WTC11 (cell line): ENCODE measurements at regions not wholly inside any gene's neighbourhood (a gene's known extent, or its start where the extent isn't known, plus 50 kb on each side); places are given as distances from the start of the nearest gene placed in this dataset.

Source experiments
- ATAC-seq: fragments of 200-7000 bp; cut with Tn5 transposase; 2 replicates; pipeline ENCODE4 v1.10.0; 2021; ENCODE audit warnings: mild to moderate bottlenecking, moderate library complexity
- CTCF ChIA-PET: fragments of 300-600 bp; sonication (Branson Sonifier 250); formaldehyde crosslinking; loops from one replicate; lab custom pipeline; 2021; ENCODE audit warnings: antibody characterized with exemption; lab: Charles Lee
- POLR2A ChIA-PET: fragments of 350-600 bp; sonication (Branson Sonifier 250); formaldehyde crosslinking; loops from one replicate; lab custom pipeline; 2021; ENCODE audit warnings: antibody characterized with exemption; lab: Charles Lee
- DNase-seq: peaks from one replicate; pipeline ENCODE4 v3.0.0; 2021; ENCODE audit warnings: low spot score
- H3K27ac Mint-ChIP-seq: 2 replicates; pipeline ENCODE4 v1.8.0; 2021; ENCODE audit warnings: mixed read lengths
- H3K27me3 Mint-ChIP-seq: 2 replicates; pipeline ENCODE4 v1.8.0; 2021; ENCODE audit warnings: low read depth, mild to moderate bottlenecking, moderate library complexity, mixed read lengths
- H3K36me3 Mint-ChIP-seq: 2 replicates; pipeline ENCODE4 v1.8.0; 2021; ENCODE audit warnings: mixed read lengths
- H3K4me1 Mint-ChIP-seq: 2 replicates; pipeline ENCODE4 v1.8.0; 2022; ENCODE audit warnings: mixed read lengths
- H3K4me3 Mint-ChIP-seq: 2 replicates; pipeline ENCODE4 v1.8.0; 2021; ENCODE audit warnings: mild to moderate bottlenecking, moderate library complexity, mixed read lengths
- H3K9me3 Mint-ChIP-seq: 2 replicates; pipeline ENCODE4 v1.8.0; 2021; ENCODE audit warnings: mixed read lengths
- CDX4 ChIP-seq: fragments of 250-450 bp; sonication (Bioruptor Pico); IDR thresholded peaks from 2 replicates; pipeline ENCODE4 v1.9.0; 2021; ENCODE audit warnings: moderate library complexity, mild to moderate bottlenecking, inconsistent platforms, borderline replicate concordance
- CREB1 ChIP-seq: sonication (generic); formaldehyde crosslinking; IDR thresholded peaks from 2 replicates; pipeline ENCODE4 v1.8.0; 2023; ENCODE audit warnings: mild to moderate bottlenecking, missing genetic modification reagents
- CREM ChIP-seq: sonication (generic); formaldehyde crosslinking; IDR thresholded peaks from 2 replicates; pipeline ENCODE4 v1.8.1; 2022; ENCODE audit warnings: mild to moderate bottlenecking, missing genetic modification reagents, moderate library complexity
- CTCF ChIP-seq: fragments of 200-600 bp; IDR thresholded peaks from 2 replicates; pipeline ENCODE4 v1.8.0; 2022; ENCODE audit warnings: antibody characterized with exemption
- ELF4 ChIP-seq: sonication (generic); formaldehyde crosslinking; IDR thresholded peaks from 2 replicates; pipeline ENCODE4 v1.8.1; 2022; ENCODE audit warnings: low read depth, mild to moderate bottlenecking, moderate library complexity, missing genetic modification reagents
- EMX1 ChIP-seq: fragments of 250-450 bp; sonication (Bioruptor Pico); IDR thresholded peaks from 2 replicates; pipeline ENCODE4 v1.8.0; 2021; ENCODE audit warnings: mild to moderate bottlenecking
- HMGA2 ChIP-seq: fragments of 250-450 bp; sonication (Bioruptor Pico); IDR thresholded peaks from 2 replicates; pipeline ENCODE4 v1.4.0; 2021; ENCODE audit warnings: mild to moderate bottlenecking, moderate library complexity
- MLX ChIP-seq: sonication (generic); formaldehyde crosslinking; IDR thresholded peaks from 2 replicates; pipeline ENCODE4 v1.8.1; 2023; ENCODE audit warnings: mild to moderate bottlenecking, missing genetic modification reagents, moderate library complexity
- NFATC4 ChIP-seq: fragments of 250-450 bp; sonication (Bioruptor Pico); IDR thresholded peaks from 2 replicates; pipeline ENCODE4 v1.9.0; 2021; ENCODE audit warnings: mild to moderate bottlenecking
- NFE2L1 ChIP-seq: sonication (generic); formaldehyde crosslinking; IDR thresholded peaks from 2 replicates; pipeline ENCODE4 v1.8.1; 2023; ENCODE audit warnings: missing genetic modification reagents
- NR2C2 ChIP-seq: sonication (generic); formaldehyde crosslinking; IDR thresholded peaks from 2 replicates; pipeline ENCODE4 v1.8.0; 2022; ENCODE audit warnings: mild to moderate bottlenecking, missing genetic modification reagents
- USF1 ChIP-seq: sonication (generic); formaldehyde crosslinking; IDR thresholded peaks from 2 replicates; pipeline ENCODE4 v1.8.0; 2022; ENCODE audit warnings: mild to moderate bottlenecking, missing genetic modification reagents
- ZNF263 ChIP-seq: sonication (generic); formaldehyde crosslinking; IDR thresholded peaks from 2 replicates; pipeline ENCODE4 v1.8.1; 2022; ENCODE audit warnings: low read depth, mild to moderate bottlenecking, moderate library complexity, missing genetic modification reagents
- ZNF416 ChIP-seq: fragments of 250-450 bp; sonication (Bioruptor Pico); IDR thresholded peaks from 2 replicates; pipeline ENCODE4 v1.9.0; 2021; ENCODE audit warnings: mild to moderate bottlenecking, inconsistent platforms
- TF ChIP-seq, protein P1 (sequence below): fragments of 250-450 bp; sonication (Bioruptor Pico); IDR thresholded peaks from 2 replicates; pipeline ENCODE4 v1.9.0; 2021; ENCODE audit warnings: mild to moderate bottlenecking, borderline replicate concordance
- TF ChIP-seq, protein P2 (sequence below): sonication (generic); formaldehyde crosslinking; IDR thresholded peaks from 2 replicates; pipeline ENCODE4 v1.8.0; 2023; ENCODE audit warnings: missing genetic modification reagents, mild to moderate bottlenecking, borderline replicate concordance
- TF ChIP-seq, protein P3 (sequence below): sonication (generic); formaldehyde crosslinking; IDR thresholded peaks from 2 replicates; pipeline ENCODE4 v1.8.1; 2023; ENCODE audit warnings: mild to moderate bottlenecking, missing genetic modification reagents
- TF ChIP-seq, protein P4 (sequence below): sonication (generic); formaldehyde crosslinking; IDR thresholded peaks from 2 replicates; pipeline ENCODE4 v1.8.0; 2022; ENCODE audit warnings: mild to moderate bottlenecking, missing genetic modification reagents
- TF ChIP-seq, protein P5 (sequence below): fragments of 250-450 bp; sonication (Bioruptor Pico); conservative IDR thresholded peaks from 2 replicates; pipeline ENCODE4 v1.9.0; 2021; ENCODE audit warnings: mild to moderate bottlenecking

GRCh38 chr1:222876182-222876581 is 61.3 kb downstream of the DISP1 start (continued):
- TF ChIP-seq, protein P1, sequence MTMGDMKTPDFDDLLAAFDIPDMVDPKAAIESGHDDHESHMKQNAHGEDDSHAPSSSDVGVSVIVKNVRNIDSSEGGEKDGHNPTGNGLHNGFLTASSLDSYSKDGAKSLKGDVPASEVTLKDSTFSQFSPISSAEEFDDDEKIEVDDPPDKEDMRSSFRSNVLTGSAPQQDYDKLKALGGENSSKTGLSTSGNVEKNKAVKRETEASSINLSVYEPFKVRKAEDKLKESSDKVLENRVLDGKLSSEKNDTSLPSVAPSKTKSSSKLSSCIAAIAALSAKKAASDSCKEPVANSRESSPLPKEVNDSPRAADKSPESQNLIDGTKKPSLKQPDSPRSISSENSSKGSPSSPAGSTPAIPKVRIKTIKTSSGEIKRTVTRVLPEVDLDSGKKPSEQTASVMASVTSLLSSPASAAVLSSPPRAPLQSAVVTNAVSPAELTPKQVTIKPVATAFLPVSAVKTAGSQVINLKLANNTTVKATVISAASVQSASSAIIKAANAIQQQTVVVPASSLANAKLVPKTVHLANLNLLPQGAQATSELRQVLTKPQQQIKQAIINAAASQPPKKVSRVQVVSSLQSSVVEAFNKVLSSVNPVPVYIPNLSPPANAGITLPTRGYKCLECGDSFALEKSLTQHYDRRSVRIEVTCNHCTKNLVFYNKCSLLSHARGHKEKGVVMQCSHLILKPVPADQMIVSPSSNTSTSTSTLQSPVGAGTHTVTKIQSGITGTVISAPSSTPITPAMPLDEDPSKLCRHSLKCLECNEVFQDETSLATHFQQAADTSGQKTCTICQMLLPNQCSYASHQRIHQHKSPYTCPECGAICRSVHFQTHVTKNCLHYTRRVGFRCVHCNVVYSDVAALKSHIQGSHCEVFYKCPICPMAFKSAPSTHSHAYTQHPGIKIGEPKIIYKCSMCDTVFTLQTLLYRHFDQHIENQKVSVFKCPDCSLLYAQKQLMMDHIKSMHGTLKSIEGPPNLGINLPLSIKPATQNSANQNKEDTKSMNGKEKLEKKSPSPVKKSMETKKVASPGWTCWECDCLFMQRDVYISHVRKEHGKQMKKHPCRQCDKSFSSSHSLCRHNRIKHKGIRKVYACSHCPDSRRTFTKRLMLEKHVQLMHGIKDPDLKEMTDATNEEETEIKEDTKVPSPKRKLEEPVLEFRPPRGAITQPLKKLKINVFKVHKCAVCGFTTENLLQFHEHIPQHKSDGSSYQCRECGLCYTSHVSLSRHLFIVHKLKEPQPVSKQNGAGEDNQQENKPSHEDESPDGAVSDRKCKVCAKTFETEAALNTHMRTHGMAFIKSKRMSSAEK (CRISPR knock-in tag), result no peak
- TF ChIP-seq EMX1 (CRISPR knock-in tag) (no peak), NFE2L1 (CRISPR knock-in tag) (no peak), CREM (CRISPR knock-in tag) (no peak), USF1 (no peak), ELF4 (CRISPR knock-in tag) (no peak), CDX4 (CRISPR knock-in tag) (no peak), NFATC4 (CRISPR knock-in tag) (no peak), CREB1 (CRISPR knock-in tag) (no peak)
- TF ChIP-seq, protein P2, sequence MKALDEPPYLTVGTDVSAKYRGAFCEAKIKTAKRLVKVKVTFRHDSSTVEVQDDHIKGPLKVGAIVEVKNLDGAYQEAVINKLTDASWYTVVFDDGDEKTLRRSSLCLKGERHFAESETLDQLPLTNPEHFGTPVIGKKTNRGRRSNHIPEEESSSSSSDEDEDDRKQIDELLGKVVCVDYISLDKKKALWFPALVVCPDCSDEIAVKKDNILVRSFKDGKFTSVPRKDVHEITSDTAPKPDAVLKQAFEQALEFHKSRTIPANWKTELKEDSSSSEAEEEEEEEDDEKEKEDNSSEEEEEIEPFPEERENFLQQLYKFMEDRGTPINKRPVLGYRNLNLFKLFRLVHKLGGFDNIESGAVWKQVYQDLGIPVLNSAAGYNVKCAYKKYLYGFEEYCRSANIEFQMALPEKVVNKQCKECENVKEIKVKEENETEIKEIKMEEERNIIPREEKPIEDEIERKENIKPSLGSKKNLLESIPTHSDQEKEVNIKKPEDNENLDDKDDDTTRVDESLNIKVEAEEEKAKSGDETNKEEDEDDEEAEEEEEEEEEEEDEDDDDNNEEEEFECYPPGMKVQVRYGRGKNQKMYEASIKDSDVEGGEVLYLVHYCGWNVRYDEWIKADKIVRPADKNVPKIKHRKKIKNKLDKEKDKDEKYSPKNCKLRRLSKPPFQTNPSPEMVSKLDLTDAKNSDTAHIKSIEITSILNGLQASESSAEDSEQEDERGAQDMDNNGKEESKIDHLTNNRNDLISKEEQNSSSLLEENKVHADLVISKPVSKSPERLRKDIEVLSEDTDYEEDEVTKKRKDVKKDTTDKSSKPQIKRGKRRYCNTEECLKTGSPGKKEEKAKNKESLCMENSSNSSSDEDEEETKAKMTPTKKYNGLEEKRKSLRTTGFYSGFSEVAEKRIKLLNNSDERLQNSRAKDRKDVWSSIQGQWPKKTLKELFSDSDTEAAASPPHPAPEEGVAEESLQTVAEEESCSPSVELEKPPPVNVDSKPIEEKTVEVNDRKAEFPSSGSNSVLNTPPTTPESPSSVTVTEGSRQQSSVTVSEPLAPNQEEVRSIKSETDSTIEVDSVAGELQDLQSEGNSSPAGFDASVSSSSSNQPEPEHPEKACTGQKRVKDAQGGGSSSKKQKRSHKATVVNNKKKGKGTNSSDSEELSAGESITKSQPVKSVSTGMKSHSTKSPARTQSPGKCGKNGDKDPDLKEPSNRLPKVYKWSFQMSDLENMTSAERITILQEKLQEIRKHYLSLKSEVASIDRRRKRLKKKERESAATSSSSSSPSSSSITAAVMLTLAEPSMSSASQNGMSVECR (CRISPR knock-in tag), result no peak
- TF ChIP-seq, protein P3, sequence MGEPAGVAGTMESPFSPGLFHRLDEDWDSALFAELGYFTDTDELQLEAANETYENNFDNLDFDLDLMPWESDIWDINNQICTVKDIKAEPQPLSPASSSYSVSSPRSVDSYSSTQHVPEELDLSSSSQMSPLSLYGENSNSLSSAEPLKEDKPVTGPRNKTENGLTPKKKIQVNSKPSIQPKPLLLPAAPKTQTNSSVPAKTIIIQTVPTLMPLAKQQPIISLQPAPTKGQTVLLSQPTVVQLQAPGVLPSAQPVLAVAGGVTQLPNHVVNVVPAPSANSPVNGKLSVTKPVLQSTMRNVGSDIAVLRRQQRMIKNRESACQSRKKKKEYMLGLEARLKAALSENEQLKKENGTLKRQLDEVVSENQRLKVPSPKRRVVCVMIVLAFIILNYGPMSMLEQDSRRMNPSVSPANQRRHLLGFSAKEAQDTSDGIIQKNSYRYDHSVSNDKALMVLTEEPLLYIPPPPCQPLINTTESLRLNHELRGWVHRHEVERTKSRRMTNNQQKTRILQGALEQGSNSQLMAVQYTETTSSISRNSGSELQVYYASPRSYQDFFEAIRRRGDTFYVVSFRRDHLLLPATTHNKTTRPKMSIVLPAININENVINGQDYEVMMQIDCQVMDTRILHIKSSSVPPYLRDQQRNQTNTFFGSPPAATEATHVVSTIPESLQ (CRISPR knock-in tag), result no peak

- peaks cover 4% of the 10 kb centered on the region for H3K9me3 Mint-ChIP-seq
- H3K27ac Mint-ChIP-seq, result no peak overlapping the region; the same call in 1 of the 2 replicates
- DNase-seq (no peak), ATAC-seq (no peak; the same call in 1 of the 2 replicates)
- peaks cover 5% of the 10 kb centered on the region; the same call in 1 of the 2 replicates for H3K4me1 Mint-ChIP-seq
- POLR2A ChIA-PET, result no interaction called here
- H3K27me3 Mint-ChIP-seq, result peaks cover 3% of the 10 kb centered on the region; the same call in 1 of the 2 replicates
- no peak overlapping the region for H3K4me3 Mint-ChIP-seq
- no peaks in the 10 kb centered on the region for H3K36me3 Mint-ChIP-seq
- CTCF ChIA-PET, result no interaction called here
- no peak for TF ChIP-seq HMGA2
- TF ChIP-seq MLX, result no peak
- TF ChIP-seq, protein P4, sequence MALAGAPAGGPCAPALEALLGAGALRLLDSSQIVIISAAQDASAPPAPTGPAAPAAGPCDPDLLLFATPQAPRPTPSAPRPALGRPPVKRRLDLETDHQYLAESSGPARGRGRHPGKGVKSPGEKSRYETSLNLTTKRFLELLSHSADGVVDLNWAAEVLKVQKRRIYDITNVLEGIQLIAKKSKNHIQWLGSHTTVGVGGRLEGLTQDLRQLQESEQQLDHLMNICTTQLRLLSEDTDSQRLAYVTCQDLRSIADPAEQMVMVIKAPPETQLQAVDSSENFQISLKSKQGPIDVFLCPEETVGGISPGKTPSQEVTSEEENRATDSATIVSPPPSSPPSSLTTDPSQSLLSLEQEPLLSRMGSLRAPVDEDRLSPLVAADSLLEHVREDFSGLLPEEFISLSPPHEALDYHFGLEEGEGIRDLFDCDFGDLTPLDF (CRISPR knock-in tag), result no peak
- TF ChIP-seq ZNF416 (CRISPR knock-in tag), result no peak
- TF ChIP-seq NR2C2 (CRISPR knock-in tag), result no peak
- TF ChIP-seq, protein P5, sequence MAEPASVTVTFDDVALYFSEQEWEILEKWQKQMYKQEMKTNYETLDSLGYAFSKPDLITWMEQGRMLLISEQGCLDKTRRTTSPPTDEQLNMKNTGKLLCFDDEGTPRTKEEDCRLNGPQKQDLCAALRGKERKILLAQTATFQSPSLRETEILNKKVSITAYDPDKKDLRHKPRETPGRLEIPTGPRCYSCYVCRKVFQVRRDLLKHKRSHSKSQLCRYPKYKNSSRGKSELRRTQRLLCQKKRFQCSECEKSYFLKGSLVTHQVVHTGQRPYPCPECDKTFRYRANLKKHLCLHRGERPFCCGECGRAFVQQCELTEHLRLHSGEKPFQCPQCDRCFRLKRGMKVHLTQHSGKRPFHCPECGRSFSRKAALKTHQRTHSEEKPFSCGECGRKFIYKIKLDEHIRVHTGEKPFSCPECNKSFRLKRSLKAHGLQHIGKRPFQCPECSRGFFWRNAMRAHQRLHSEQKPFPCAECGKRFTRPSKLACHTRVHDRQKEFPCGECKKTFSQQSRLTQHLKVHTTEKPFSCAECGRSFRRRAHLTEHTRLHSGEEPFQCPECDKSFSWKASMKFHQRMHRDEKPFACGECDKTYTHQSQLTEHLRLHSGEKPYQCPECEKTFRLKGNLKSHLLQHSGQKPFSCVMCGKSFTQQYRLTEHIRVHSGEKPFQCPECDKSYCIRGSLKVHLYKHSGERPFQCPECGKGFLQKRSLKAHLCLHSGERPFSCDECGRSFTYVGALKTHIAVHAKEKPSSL, result no peak
- TF ChIP-seq CTCF, result no peak
- no peak for TF ChIP-seq ZNF263
These were observed 63.0 kb downstream of the DISP1 start for GRCh38 chr1:222877854-222878253.
